HG03108 (cell line): ENCODE measurements at regions not wholly inside any gene's neighbourhood (a gene's known extent, or its start where the extent isn't known, plus 50 kb on each side); places are given as distances from the start of the nearest gene placed in this dataset.

Source experiments
- ATAC-seq: cut with Tn5 transposase; IDR thresholded peaks from one replicate; pipeline ENCODE4 v1.9.1; 2021; ENCODE audit warnings: moderate library complexity; ENCODE audit not compliant: unreplicated experiment

DNA sequence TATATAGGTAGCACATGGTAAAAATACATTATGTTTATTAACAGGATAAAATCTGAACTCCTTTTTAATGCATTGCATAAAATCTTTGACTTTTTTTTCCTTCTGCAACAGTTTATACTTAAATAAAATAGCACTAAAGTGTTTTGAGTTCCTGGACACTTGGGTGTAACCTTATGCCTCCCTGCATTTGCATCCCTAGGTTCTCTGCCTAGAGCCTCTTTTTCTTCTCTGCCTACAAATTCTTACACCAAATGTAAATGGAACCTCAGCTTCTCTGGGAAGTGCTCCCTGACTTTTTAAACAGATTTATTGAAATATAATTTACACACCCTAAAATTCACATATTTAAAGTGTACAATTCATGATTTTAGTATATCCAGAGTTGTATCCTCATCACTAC, 1017.6 kb downstream of the CNTNAP5 start:
- no peak for ATAC-seq

DNA sequence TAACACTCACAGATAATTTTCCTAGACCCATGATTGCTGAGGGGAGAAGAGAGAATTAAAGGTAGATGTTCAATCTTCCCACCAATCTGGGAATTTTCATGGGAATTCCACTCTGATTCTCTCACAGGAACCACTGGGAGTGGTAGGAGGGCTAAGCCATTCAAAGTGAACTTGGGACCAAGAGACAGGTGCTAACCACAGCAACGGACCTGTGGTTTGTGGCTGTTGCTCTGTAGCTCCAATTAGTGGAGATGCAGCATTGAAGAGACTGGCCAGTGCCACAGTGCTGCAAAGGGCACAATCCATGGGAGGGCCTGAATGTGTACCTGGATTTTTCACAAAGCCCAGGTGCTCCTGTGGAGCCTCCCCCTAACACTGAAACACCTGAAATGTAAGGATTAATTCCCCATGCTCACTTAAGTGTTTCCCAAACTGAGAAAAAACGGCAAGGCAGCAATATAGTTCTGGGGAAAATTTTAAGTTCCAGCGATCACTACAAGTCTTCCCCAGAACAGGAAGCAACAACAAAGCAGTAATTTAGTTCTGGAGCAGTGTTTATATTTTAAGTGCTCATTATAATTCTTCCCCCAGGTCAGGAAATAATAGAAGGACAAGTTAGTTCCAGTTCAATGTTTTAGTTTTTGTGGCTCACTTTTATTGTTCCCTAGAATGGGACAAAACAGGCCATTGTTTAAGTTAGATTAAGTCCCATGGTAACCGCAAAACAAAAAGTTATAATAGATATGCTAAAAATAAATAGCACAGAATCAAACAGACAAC, 1045.8 kb downstream of the CNTNAP5 start:
- ATAC-seq, result no peak

DNA sequence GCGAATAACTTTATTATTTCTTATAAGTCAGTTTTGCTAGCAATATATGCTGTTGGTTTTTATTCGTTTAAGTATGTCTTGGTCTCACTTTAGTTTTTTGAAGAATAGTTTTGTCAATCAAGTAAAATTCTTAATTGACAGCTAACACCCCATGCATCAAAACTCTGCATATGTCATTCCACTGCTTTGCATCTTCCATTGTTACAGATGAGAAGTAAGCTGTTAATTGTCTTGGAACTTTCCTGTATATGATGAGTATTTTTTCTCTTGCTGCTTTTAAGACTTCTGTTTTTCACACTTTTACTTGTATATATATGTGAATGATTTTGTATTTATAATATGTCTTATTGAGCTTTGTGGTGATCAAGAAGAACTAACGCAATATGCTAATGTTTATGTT, 1048.4 kb downstream of the CNTNAP5 start:
- no peak for ATAC-seq

DNA sequence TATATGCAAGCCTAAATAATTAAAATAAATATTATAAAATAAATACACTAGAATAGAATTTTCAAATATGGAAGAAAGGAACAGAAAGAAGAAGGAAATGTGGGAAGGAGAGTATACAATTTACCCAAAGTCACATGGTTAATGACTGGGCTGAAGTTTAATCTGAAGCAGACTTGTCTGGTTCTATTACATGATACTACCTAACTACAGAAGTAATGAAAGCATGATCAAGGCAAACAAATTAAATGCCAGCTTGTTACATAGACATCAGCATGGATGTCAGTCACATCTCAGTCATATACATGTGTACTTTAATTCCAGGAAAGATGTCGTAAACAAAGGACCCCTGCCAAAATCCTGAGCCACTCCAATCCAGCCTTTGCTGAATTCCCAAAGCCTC, 1060.8 kb downstream of the CNTNAP5 start:
- no peak for ATAC-seq

DNA sequence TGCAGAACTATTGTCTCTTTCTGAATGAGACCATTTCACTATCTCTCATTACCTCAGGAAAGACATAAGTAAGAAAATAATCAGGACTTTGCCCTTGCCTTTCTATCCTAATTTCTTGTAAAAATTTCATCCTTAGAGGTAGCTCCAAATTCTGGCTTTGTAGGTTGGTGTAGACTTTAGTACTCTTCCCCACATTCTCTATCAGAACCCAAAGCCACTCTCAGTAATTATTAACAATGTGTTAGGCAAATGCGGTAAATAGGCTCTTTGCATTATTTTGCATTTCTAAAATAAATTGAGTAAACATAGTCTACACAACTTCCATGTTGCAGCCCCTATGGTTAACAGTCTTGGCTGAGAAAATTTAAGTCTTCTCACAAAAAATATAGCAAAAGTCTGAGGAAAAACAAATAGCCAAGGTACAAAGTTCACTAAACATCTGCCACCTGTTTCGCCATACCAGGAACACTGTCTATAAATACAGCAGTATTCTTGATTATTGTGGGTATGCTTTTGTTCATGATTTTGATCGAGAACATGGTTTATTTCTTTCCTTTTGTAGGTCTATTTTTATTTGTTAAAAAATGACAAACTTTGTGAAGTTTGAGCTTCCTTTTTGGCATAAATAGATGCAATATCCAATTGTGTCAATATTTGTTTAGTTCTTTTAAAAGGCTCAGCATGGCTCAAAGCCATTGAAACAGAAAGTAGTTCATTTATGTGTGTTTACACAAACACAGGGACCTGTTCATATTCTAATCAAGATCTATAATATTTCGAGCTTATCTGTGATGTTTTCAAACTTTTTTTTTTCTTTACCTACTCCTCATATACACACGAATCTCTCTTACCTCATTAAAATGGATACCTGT, 1061.5 kb downstream of the CNTNAP5 start:
- ATAC-seq, result no peak

DNA sequence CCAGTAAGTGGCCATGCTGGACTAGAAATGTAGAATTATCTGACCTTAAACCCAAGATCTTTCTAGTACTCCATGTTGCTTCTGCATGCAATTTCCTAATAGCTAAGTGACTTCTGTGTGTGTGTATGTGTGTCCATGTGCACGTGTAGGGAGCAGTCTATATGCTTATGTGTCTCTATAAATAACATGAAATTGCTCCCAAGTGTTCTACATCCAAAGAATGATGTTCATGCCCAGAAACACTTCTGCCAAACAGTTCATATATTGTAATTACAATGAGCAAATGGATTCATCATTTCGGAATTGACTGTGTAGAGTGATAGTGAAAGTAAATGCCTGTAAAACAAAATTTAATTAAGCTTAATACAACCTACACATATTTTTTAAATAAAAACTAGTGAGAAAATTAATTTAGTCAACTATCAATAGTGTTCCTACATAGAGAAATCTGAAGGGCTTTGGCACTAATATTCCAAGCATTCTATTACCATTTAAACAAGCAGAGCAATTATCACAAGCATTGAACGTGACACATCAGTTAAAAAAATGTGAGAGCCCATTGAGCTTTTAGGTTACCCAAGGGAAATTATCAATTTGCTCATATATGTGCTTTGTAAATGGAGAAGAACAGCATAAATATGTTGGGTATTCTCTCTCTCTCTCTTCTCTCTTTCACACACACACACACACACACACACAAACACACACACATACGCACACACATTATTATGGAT, 1067.4 kb downstream of the CNTNAP5 start:
- ATAC-seq, result no peak

DNA sequence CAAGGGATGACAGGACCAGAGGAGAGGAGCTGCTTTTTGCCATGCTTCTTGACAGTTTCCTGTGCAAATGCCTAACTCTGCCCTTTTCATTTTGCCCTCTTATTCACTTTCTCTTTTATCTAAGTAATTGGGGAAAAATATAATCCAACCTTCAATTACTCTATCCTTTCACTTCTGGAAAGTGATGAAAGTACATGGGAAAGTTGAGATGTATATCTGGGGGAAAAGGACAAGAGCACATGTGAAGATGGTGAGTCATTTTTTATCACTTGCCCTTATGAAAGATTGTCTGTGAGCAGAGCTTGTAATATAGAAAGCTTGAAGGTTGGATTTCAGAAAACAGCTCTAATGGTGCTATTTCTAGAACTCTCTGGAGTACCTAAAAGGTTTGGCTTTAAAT, 1070.7 kb downstream of the CNTNAP5 start:
- ATAC-seq, result no peak

DNA sequence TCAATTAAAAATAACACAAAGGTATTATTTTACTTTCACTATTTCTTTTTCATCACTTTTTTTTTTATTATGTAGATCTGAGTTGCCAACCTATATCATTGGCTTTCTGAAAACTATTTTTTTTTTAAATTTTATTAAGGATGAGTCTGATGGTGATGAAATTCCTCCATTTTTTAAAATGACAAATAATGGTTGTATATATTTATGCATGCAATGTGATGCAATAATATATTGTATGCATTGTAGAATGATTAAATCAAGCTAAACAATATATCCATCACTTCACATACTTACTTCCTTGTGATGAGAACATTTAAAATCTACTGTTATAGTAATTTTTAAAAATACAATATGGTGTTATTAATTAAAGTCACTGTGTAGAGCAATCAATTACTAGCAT, 1081.6 kb downstream of the CNTNAP5 start:
- no peak for ATAC-seq

DNA sequence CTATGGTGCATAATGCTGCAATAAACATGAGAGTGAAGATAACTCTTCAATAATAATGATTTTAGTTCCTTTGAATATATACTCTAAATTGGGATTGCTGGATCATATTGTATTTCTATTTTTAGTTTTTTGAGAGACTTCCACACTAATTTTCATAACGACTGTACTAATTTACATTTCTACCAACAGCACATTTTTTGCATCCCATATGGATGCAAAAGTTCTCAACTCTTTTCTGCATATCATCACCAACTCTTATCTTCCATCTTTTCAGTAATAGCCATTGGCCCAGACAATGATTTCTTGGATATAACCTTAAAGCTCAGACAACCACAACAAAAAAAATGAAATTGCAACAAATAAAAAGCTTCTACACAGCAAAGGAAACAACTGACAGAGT, 1082.4 kb downstream of the CNTNAP5 start:
- no peak for ATAC-seq

DNA sequence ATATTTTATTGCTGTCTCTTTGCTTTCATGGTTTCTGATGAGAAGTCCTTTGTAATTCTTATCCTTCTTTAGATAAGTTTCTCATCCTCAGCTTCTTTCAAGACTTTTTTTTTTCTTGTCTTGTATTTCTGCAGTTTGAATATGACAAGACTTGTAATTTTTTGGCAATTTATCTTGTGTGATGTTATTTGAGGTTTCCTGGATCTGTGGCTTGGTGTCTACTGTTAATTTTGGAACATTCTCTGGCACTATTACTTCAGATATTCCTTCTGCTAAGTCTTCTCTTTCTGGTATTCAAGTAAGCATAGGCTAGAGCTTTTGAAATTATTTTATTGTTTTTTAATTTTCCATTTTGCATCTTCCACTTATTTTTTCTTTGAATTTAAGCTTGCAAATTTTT, 1083.2 kb downstream of the CNTNAP5 start:
- ATAC-seq, result no peak

DNA sequence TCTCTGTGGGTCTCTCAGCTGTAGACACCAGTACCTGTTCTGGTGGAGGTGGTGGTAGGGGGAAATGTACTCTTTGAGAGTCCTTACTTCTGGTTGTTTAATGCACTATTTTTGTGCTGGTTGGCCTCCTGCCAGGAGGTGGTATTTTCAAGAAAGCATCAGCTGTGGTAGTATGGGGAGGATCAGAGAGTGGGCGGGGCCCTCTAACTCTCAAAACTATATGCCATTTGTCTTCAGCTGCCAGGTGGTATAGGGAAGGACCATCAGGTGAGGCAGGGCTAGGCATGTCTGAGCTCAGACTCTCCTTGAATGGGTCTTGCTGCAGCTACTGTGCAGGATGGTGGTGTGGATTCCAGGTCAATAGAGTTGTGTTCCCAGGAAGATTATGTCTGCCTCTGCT, 1100.8 kb downstream of the CNTNAP5 start:
- no peak for ATAC-seq

DNA sequence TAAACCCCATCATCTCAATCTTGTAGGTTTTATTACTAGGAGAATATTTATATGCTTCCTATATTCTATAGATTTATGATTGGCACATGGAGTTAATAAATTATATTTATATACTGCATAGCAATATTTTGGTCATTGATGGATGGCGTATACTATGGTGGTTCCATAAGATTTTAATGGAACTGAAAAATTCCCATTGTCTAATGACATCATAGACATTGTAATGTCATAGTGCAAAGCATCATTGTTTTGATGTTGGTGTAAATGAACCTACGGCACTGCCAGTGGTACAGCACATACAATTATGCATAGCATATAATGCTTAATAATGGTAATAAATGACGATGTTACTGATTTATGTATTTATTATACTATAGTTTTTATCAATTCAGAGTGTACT, 1135.9 kb downstream of the CNTNAP5 start:
- ATAC-seq, result no peak

DNA sequence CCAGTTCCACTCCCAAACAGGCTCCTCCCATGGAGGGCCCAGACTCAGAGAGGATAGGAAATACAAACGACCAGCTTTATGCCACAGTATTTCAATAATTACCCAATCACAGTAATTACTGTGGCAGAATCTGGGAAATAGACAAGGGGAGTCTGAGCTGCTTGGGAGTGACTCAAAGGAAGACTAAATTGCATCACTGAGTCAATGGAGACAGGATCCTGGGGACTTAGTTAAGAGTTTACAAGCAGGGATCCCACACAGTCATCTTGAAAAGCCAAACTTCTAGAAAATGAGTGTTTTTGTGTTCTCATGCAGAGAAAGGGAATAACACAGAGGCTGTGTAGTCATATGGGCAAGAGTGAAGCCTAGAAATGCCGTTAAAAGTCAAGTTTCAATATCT, 1142.1 kb downstream of the CNTNAP5 start:
- ATAC-seq, result no peak

DNA sequence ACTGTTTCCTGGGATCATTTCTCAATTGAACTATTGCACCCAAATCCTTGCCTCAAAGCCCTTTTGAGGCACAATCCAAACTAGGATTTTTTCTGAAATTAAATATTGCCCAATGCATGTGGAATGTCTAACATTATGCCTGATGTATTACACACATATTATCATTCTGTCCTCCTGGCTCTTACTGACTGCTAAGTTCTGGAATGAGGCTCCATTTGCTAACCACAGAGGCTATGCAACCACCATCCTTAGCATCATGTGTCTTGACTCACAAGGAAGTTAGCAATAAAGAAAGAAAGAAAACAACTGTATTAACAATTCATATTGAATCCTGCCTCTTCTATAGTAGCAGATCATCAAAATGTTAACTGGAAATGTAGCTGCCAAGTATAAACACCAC, 1142.7 kb downstream of the CNTNAP5 start:
- no peak for ATAC-seq

DNA sequence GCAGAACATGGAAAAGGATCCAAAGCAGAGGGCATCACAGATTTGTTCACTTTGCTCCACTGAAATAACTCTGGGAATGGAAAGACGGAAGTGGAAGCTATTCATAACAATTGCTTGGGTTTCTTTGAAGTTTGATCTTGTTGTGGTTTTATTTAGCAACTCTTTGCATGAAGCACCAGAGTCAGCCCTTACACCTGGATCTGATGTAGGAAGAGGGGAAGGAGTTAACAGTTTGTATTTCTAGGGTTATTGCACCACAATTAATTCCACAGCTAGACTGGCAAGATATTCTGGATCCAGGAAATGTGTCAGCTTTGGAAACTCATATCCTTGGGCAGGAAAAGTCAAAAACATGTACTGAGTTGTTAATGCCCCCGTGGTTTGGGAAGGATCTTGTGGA, 1143.4 kb downstream of the CNTNAP5 start:
- ATAC-seq, result no peak

DNA sequence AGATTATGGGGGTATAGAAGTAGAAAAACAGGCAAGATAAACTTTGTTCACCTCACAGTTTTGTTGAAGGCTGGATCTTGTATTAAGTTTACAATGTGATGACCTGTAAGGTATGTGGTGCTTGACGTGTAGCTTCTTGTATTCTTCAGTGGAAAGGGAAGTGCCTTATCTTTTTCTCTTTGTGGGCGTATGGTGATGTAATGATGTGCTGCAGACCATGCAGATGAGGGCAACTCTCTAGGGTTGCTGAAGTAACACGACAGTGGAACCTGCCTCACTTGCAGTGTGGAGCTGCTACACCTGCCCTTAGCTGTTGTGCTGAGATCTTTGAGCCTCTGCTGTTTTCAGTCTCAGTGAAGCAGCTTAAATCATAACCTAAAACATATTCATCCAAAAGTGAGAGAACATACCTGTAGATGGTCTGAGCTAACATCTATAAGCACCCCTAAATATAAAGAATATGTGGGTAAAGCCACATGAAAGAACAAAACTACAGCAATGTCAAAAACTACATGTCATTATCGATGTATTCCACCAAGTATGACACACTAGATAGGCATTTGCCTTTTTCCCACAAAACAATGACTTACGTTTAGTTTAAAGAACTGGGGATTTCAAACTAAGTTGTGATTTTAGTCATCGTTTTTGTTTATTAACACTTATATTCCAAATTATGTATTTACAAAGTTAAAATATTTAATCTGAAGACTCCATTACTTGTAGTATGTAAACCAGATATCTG, 1144.1 kb downstream of the CNTNAP5 start:
- ATAC-seq, result no peak

DNA sequence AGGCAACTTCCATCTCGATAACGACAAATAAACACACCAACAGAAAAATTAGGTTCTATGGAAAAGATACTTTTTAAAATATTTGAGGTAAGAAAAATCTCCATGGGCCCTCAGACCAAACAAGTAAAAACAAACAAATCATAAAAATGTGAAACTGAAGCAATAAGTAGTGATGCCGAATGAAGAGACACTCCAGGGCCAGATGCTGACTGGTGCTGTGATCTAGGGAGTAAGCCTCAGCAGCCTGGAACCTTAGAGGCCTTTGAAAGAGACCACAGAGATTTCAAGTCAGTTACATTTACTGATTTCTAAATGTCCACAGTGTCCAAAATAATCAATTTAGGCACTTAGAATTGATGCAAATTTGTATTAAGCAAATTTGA, 1144.7 kb downstream of the CNTNAP5 start:
- ATAC-seq, result no peak

DNA sequence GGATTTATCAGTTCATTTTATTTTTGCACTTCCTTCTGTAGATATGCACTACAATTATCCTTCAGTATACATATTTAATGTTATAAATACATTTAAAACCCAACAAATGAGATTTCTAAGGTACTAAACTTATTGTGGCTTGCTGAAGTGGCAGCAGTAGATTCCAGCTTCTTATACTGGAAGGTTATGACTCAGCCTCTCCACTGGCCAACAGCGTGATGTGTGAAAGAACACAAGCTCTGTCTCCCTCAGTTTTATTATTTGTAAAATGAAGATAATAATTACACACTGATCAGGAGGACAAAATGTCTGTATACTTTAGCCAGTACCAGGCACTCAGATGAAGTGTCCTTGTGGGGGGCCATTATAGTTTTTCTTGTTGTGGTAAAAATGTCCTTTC, 1147.1 kb downstream of the CNTNAP5 start:
- no peak for ATAC-seq

DNA sequence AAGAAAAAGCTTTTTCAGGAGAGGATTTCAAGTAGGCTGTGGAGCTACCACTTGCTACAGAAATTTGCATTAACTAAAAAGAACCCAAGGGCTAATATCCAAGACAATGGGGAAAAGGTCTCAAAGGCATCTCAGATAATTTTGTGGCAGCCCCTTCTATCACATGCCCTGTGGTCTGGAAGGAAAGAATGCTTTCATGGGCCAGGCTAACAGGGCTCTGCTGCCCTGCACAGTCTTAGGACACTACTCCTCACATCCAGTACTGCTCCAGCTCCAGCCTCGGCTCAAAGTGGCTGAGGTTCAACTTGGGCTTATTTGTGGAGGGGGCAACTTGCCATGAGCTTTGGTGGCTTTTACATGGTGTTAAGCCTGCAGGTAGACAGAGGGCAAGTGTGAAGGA, 1150.3 kb downstream of the CNTNAP5 start:
- ATAC-seq, result no peak

DNA sequence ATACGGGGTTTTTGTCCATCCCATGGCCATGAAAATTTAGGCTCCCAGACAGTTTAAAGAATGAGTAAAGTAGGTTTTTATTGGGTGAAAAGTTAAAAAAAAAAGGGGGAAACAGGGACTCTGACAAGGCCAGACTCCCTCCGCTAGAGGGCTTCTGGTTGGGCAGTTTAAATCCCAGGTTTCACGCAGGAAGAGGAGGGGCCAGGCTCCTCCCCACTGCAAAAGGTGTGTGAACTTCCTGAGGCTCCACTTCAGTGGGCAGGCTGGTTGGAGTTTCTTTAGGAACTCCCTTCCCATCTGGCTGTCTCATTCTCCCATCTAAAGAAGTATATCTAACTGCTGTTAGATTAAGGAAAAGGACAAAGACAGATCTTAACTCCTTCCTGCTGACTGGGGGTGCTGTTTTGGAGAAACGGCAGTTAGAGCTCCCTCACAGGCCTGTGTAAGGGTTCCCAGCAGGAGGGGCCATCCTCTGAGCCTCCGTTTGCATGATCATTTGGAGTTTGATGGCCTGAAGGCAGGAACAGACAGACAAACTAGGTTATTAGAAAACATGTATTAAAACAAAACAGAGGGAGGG, 1160.7 kb downstream of the CNTNAP5 start:
- ATAC-seq, result no peak

DNA sequence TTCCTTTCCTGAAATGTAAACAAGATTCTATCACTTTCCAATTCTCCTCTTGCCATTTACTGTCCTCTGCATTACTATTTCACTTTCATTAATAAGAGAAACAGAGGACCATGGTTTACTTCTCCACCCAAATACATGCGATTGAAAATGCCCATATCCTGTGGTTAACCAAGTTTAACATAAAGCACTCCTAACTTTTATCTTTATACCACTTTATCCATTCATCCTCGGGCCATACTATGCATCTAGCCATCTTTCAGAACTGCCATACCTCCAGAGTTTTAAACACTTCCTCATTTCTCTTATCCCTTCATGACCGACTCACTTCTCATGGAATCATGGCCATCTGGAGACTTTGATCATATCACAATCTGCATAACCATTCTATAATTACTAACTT, 1182.3 kb downstream of the CNTNAP5 start:
- ATAC-seq, result no peak
